Adrenal gland (tissue), 9 donors: ENCODE measurements at regions not wholly inside any gene's neighbourhood (a gene's known extent, or its start where the extent isn't known, plus 50 kb on each side); places are given as distances from the start of the nearest gene placed in this dataset.

ENCODE experiments used
- DNase-seq, 7 donors: peaks; one replicate each; pipeline ENCODE4 v3.0.0-alpha.2; 2019 to 2020
- H3K27ac ChIP-seq, 5 donors: fragments of 200-600 bp; sonication (generic) in 4 of 5; 1 replicate in 3 of 5; 2 replicates in 2 of 5; pipeline versions ENCODE4 v1.5.1 to v1.8.0; 2016 to 2020; ENCODE audit warnings: mild to moderate bottlenecking in 1 of 5
- H3K27me3 ChIP-seq: fragments of 200-600 bp; 2 replicates; pipeline ENCODE4 v1.8.0; 2021
- H3K36me3 ChIP-seq, 2 donors: fragments of 200-600 bp; replicated peaks in 1 of 2; 1 replicate in 1 of 2; 2 replicates in 1 of 2; pipeline versions ENCODE4 v1.5.1 to v1.8.0; 2018 to 2022
- H3K4me1 ChIP-seq, 2 donors: fragments of 200-600 bp; replicated peaks in 1 of 2; 1 replicate in 1 of 2; 2 replicates in 1 of 2; pipeline versions ENCODE4 v1.5.1 to v1.8.0; 2018 to 2021
- H3K4me3 ChIP-seq, 4 donors: fragments of 200-600 bp; sonication (generic) in 3 of 4; one replicate each; pipeline ENCODE4 v1.5.1; 2016 to 2018
- H3K9me3 ChIP-seq, 3 donors: fragments of 200-600 bp; sonication (generic) in 1 of 3; replicated peaks in 1 of 3; 1 replicate in 2 of 3; 2 replicates in 1 of 3; pipeline versions ENCODE4 v1.5.1 to v1.8.0; 2016 to 2021
- CTCF ChIP-seq, 6 experiments: fragments of 450-650 bp in 4 of 6; fragments of 200-600 bp in 2 of 6; sonication (generic) in 1 of 6; IDR thresholded peaks; 1 replicate in 5 of 6; 2 replicates in 1 of 6; pipeline versions ENCODE4 v1.5.1 to v1.8.0; 2016 to 2021; ENCODE audit warnings: antibody characterized with exemption in 6 of 6, mild to moderate bottlenecking in 2 of 6, moderate library complexity in 1 of 6
- POLR2A ChIP-seq, 2 donors: fragments of 450-650 bp; IDR thresholded peaks; one replicate each; pipeline ENCODE4 v1.6.1; 2017; ENCODE audit warnings: antibody characterized with exemption in 2 of 2, mild to moderate bottlenecking in 2 of 2, moderate library complexity in 1 of 2
- WGBS, 4 donors: extraction: QIAGEN DNeasy Blood & Tissue Kit in 2 of 4; methylation state at CpG; one replicate each; pipeline versions ENCODE4 v1.1.5 to v1.1.7; 2013 to 2017; 5-methylcytosine and 5-hydroxymethylcytosine counted together
- intact Hi-C, 2 donors: fragments of 100-400 bp; cut with DNase I; formaldehyde crosslinking; loops; one replicate each; pipeline versions ENCODE4 v1.14.1 to v1.15.0; 2022 to 2023
- donor health status: healthy with polysubstance abuse.
- donor health status: Bipolar disorder and iron deficiency.
- donor health status: DM: yes; HTN: yes; CAD: no.
- donor health status: DM: no; HTN: no; CAD: no.
- donor health status: DM: no; HTN: no; CAD: no.

- DNase-seq, result no peak
- TF ChIP-seq CTCF (IDR thresholded peaks at IDR 0.05), result no peak
- 63 to 67% (median 65%) methylated on average over 4 of the region's 4 CpGs for WGBS, 4 donors
- no peaks in the 10 kb centered on the region for H3K27me3 ChIP-seq
- H3K4me1 ChIP-seq, result no peaks in the 10 kb centered on the region
- no peaks in the 10 kb centered on the region for H3K36me3 ChIP-seq
- intact Hi-C loops, result no loop called here
- H3K9me3 ChIP-seq, result no peaks in the 10 kb centered on the region
- no peak overlapping the region for H3K4me3 ChIP-seq
- no peak overlapping the region for H3K27ac ChIP-seq
Measured at GRCh38 chr2:67339234-67339885, 57.8 kb upstream of the ETAA1 start.

GRCh38 chr2:67340133-67341011 is 56.8 kb upstream of the ETAA1 start:
- H3K27me3 ChIP-seq, result no peaks in the 10 kb centered on the region
- no peaks in the 10 kb centered on the region for H3K36me3 ChIP-seq
- no peak for DNase-seq
- no peak for TF ChIP-seq CTCF (IDR thresholded peaks at IDR 0.05)
- no peak for TF ChIP-seq POLR2A (IDR thresholded peaks at IDR 0.05)
- H3K4me3 ChIP-seq, result no peak overlapping the region
- WGBS, 4 donors, result 68 to 75% (median 71%) methylated on average over 7 of the region's 7 CpGs
- H3K9me3 ChIP-seq, result no peaks in the 10 kb centered on the region
- no peaks in the 10 kb centered on the region for H3K4me1 ChIP-seq
- H3K27ac ChIP-seq, result no peak overlapping the region
- intact Hi-C loops, result no loop called here

- no peaks in the 10 kb centered on the region for H3K36me3 ChIP-seq
- H3K4me1 ChIP-seq, result no peaks in the 10 kb centered on the region
- 86 to 95% (median 90%) methylated on average over 1 of the region's 1 CpG for WGBS, 4 donors
- no peaks in the 10 kb centered on the region for H3K9me3 ChIP-seq
- intact Hi-C loops, result no loop called here
- no peak overlapping the region for H3K4me3 ChIP-seq
- H3K27ac ChIP-seq, result no peak overlapping the region
- no peak for DNase-seq
- no peak for TF ChIP-seq CTCF (IDR thresholded peaks at IDR 0.05)
- no peak for TF ChIP-seq POLR2A (IDR thresholded peaks at IDR 0.05)
- no peaks in the 10 kb centered on the region for H3K27me3 ChIP-seq
Measured at GRCh38 chr2:67341012-67341318, 56.2 kb upstream of the ETAA1 start.

- H3K27me3 ChIP-seq, result no peaks in the 10 kb centered on the region
- DNase-seq, result no peak
- H3K4me3 ChIP-seq, result no peak overlapping the region
- no peak overlapping the region for H3K27ac ChIP-seq
- intact Hi-C loops, result no loop called here
- TF ChIP-seq CTCF (IDR thresholded peaks at IDR 0.05) (no peak), POLR2A (IDR thresholded peaks at IDR 0.05) (no peak)
- H3K9me3 ChIP-seq, result no peaks in the 10 kb centered on the region
- no peaks in the 10 kb centered on the region for H3K4me1 ChIP-seq
- H3K36me3 ChIP-seq, result no peaks in the 10 kb centered on the region
- 84 to 96% (median 93%) methylated on average over 2 of the region's 2 CpGs for WGBS, 4 donors
Measured at GRCh38 chr2:67341336-67341735, 55.8 kb upstream of the ETAA1 start.
